Naive thymus-derived CD4-positive, alpha-beta T cell (primary cell): ENCODE measurements at regions not wholly inside any gene's neighbourhood (a gene's known extent, or its start where the extent isn't known, plus 50 kb on each side); places are given as distances from the start of the nearest gene placed in this dataset.
"Not testable (repeated sequence)": the region's sequence is repeated elsewhere in the genome, so short reads cannot be mapped to it uniquely, and the experiment has no call there.

Source experiments
- ATAC-seq: fragments of 150-1000 bp; cut with Tn5 transposase; 2 replicates; pipeline ENCODE4 v1.10.0; 2021; ENCODE audit warnings: mild to moderate bottlenecking, moderate library complexity
- CTCF ChIA-PET: fragments of 350-600 bp; sonication (Branson Sonifier 250); formaldehyde crosslinking; loops from one replicate; lab custom pipeline; 2021; ENCODE audit warnings: antibody characterized with exemption; lab: Charles Lee
- POLR2A ChIA-PET: fragments of 350-600 bp; sonication (Branson Sonifier 250); formaldehyde crosslinking; loops from one replicate; lab custom pipeline; 2021; ENCODE audit warnings: antibody characterized with exemption, inconsistent platforms; lab: Charles Lee
- DNase-seq, 9 donors: peaks; one replicate each; pipeline versions ENCODE4 v3.0.0 to v3.0.0-alpha.2; 2020 to 2022; ENCODE audit warnings: mixed read lengths in 1 of 9
- H3K27ac ChIP-seq: one replicate; pipeline ENCODE4 v1.7.0; 2013; ENCODE audit warnings: mild to moderate bottlenecking, low read depth, low read length, moderate library complexity
- H3K27me3 ChIP-seq, 2 donors: one replicate each; pipeline ENCODE4 v1.7.0; 2013; ENCODE audit warnings: low read length in 2 of 2, mild to moderate bottlenecking in 2 of 2, moderate library complexity in 2 of 2; ENCODE audit not compliant: control insufficient read depth in 2 of 2, insufficient read depth in 2 of 2
- H3K36me3 ChIP-seq, 3 experiments: 1 replicate in 2 of 3; 2 replicates in 1 of 3; pipeline ENCODE4 v1.7.0; 2013; ENCODE audit warnings: low read length in 3 of 3, mild to moderate bottlenecking in 3 of 3, moderate library complexity in 1 of 3; ENCODE audit not compliant: insufficient read depth in 3 of 3, control insufficient read depth in 2 of 3
- H3K4me1 ChIP-seq, 2 donors: one replicate each; pipeline ENCODE4 v1.7.0; 2013; ENCODE audit warnings: low read length in 2 of 2, mild to moderate bottlenecking in 2 of 2, moderate library complexity in 1 of 2; ENCODE audit not compliant: control insufficient read depth in 2 of 2, insufficient read depth in 2 of 2
- H3K4me3 ChIP-seq: 2 replicates; pipeline ENCODE4 v1.7.0; 2013; ENCODE audit warnings: mild to moderate bottlenecking, low read length
- H3K9me3 ChIP-seq, 3 experiments: 1 replicate in 2 of 3; 2 replicates in 1 of 3; pipeline ENCODE4 v1.7.0; 2013; ENCODE audit warnings: low read length in 3 of 3; ENCODE audit not compliant: control insufficient read depth in 2 of 3
- H3K27ac Mint-ChIP-seq, 9 donors: one replicate each; pipeline ENCODE4 v1.8.0; 2020 to 2022; ENCODE audit warnings: mixed read lengths in 9 of 9, mild to moderate bottlenecking in 8 of 9, moderate library complexity in 5 of 9, inconsistent platforms in 2 of 9
- H3K27me3 Mint-ChIP-seq, 5 donors: one replicate each; pipeline ENCODE4 v1.8.0; 2021 to 2022; ENCODE audit warnings: mixed read lengths in 5 of 5, mild to moderate bottlenecking in 1 of 5
- H3K36me3 Mint-ChIP-seq, 5 donors: one replicate each; pipeline ENCODE4 v1.8.0; 2020 to 2022; ENCODE audit warnings: mixed read lengths in 5 of 5, mild to moderate bottlenecking in 3 of 5, inconsistent platforms in 1 of 5
- H3K4me1 Mint-ChIP-seq, 7 donors: one replicate each; pipeline ENCODE4 v1.8.0; 2020 to 2022; ENCODE audit warnings: mixed read lengths in 7 of 7, mild to moderate bottlenecking in 3 of 7, inconsistent platforms in 1 of 7
- H3K4me3 Mint-ChIP-seq, 10 donors: one replicate each; pipeline ENCODE4 v1.8.0; 2020 to 2022; ENCODE audit warnings: mild to moderate bottlenecking in 10 of 10, mixed read lengths in 10 of 10, moderate library complexity in 6 of 10, inconsistent platforms in 2 of 10
- H3K9me3 Mint-ChIP-seq, 11 donors: one replicate each; pipeline ENCODE4 v1.8.0; 2020 to 2022; ENCODE audit warnings: mixed read lengths in 11 of 11, mild to moderate bottlenecking in 4 of 11, inconsistent platforms in 1 of 11, moderate library complexity in 1 of 11
- intact Hi-C, 2 donors: fragments of 100-400 bp; cut with micrococcal nuclease; formaldehyde crosslinking; loops; one replicate each; pipeline ENCODE4 v1.15.1; 2023

- ATAC-seq, POLR2A ChIA-PET, H3K9me3 ChIP-seq, intact Hi-C loops, H3K4me1 ChIP-seq, H3K4me3 Mint-ChIP-seq, CTCF ChIA-PET, H3K4me3 ChIP-seq, H3K36me3 ChIP-seq, H3K4me1 Mint-ChIP-seq, H3K27ac ChIP-seq, DNase-seq, H3K36me3 Mint-ChIP-seq, H3K27ac Mint-ChIP-seq, H3K27me3 ChIP-seq: not testable (repeated sequence)
- Mint-ChIP-seq H3K9me3 (peaks cover 0 to 11% (median 3%) of the 10 kb centered on the region in 11 donors), H3K27me3 (peaks cover 0 to 32% (median 10%) of the 10 kb centered on the region in 5 donors)
Observed at GRCh38 chr7:156517858-156518257, 122.7 kb upstream of the RNF32 start.

- no peak for DNase-seq
- ATAC-seq = no peak
- no peaks in the 10 kb centered on the region for H3K4me1 ChIP-seq
- H3K9me3 Mint-ChIP-seq = peaks cover 0 to 15% (median 6%) of the 10 kb centered on the region in 11 donors
- no peak overlapping the region for H3K4me3 Mint-ChIP-seq
- H3K4me3 ChIP-seq = no peak overlapping the region
- H3K27ac ChIP-seq = no peak overlapping the region
- H3K27ac Mint-ChIP-seq = no peak overlapping the region
- peaks cover 0 to 32% (median 10%) of the 10 kb centered on the region in 5 donors for H3K27me3 Mint-ChIP-seq
- ChIA-PET POLR2A (no interaction called here), CTCF (no interaction called here)
- peaks cover 0 to under 1% (median 0%) of the 10 kb centered on the region in 3 experiments for H3K9me3 ChIP-seq
- no peaks in the 10 kb centered on the region for H3K36me3 ChIP-seq
- no peaks in the 10 kb centered on the region for H3K4me1 Mint-ChIP-seq
- no peaks in the 10 kb centered on the region for H3K27me3 ChIP-seq
- intact Hi-C loops = no loop called here
- H3K36me3 Mint-ChIP-seq = no peaks in the 10 kb centered on the region
Observed at GRCh38 chr7:156516791-156517378, 123.7 kb upstream of the RNF32 start.

GRCh38 chr7:156515911-156516790 is 124.4 kb upstream of the RNF32 start:
- ATAC-seq (no peak), DNase-seq (no peak)
- ChIA-PET CTCF (no interaction called here), POLR2A (no interaction called here)
- H3K36me3 Mint-ChIP-seq = peaks cover 0 to 4% (median 1%) of the 10 kb centered on the region in 5 donors
- peaks cover 0 to 8% (median 0%) of the 10 kb centered on the region in 3 experiments for H3K9me3 ChIP-seq
- H3K9me3 Mint-ChIP-seq = peaks cover 2 to 22% (median 10%) of the 10 kb centered on the region in 11 donors
- intact Hi-C loops = no loop called here
- H3K4me1 ChIP-seq = no peaks in the 10 kb centered on the region
- no peak overlapping the region for H3K4me3 Mint-ChIP-seq
- no peak overlapping the region for H3K27ac Mint-ChIP-seq
- H3K36me3 ChIP-seq = no peaks in the 10 kb centered on the region
- H3K27me3 ChIP-seq = no peaks in the 10 kb centered on the region
- H3K4me3 ChIP-seq = no peak overlapping the region
- peaks cover 2 to 32% (median 13%) of the 10 kb centered on the region in 5 donors for H3K27me3 Mint-ChIP-seq
- H3K27ac ChIP-seq = no peak overlapping the region
- H3K4me1 Mint-ChIP-seq = no peaks in the 10 kb centered on the region

GRCh38 chr7:156514851-156515250 is 125.7 kb upstream of the RNF32 start:
- ChIA-PET POLR2A (no interaction called here), CTCF (no interaction called here)
- H3K27ac Mint-ChIP-seq = no peak overlapping the region
- no peak overlapping the region for H3K4me3 Mint-ChIP-seq
- no peak for DNase-seq
- peaks cover 5 to 27% (median 15%) of the 10 kb centered on the region in 5 donors for H3K27me3 Mint-ChIP-seq
- no peaks in the 10 kb centered on the region for H3K4me1 Mint-ChIP-seq
- Histone ChIP-seq H3K9me3 (peaks cover 0 to 20% (median 0%) of the 10 kb centered on the region in 3 experiments), H3K36me3 (no peaks in the 10 kb centered on the region), H3K27me3 (no peaks in the 10 kb centered on the region), H3K4me3 (no peak overlapping the region), H3K27ac (no peak overlapping the region), H3K4me1 (no peaks in the 10 kb centered on the region)
- H3K36me3 Mint-ChIP-seq = peaks cover 0 to 8% (median 4%) of the 10 kb centered on the region in 5 donors
- intact Hi-C loops = no loop called here
- peaks cover 8 to 34% (median 18%) of the 10 kb centered on the region in 11 donors for H3K9me3 Mint-ChIP-seq
- no peak for ATAC-seq

GRCh38 chr7:156511426-156511825 is 129.1 kb upstream of the RNF32 start:
- Histone ChIP-seq H3K36me3 (no peaks in the 10 kb centered on the region), H3K27ac (no peak overlapping the region), H3K4me3 (no peak overlapping the region), H3K4me1 (no peaks in the 10 kb centered on the region), H3K9me3 (peaks cover 0 to 23% (median 0%) of the 10 kb centered on the region in 3 experiments), H3K27me3 (no peaks in the 10 kb centered on the region)
- Mint-ChIP-seq H3K27me3 (peaks cover 10 to 26% (median 17%) of the 10 kb centered on the region in 5 donors), H3K36me3 (peaks cover 0 to 24% (median 4%) of the 10 kb centered on the region in 5 donors), H3K4me3 (no peak overlapping the region), H3K27ac (no peak overlapping the region), H3K9me3 (peaks cover 9 to 62% (median 34%) of the 10 kb centered on the region in 11 donors), H3K4me1 (no peaks in the 10 kb centered on the region)
- DNase-seq (no peak), ATAC-seq (no peak)
- POLR2A ChIA-PET = no interaction called here
- intact Hi-C loops = no loop called here
- CTCF ChIA-PET = no interaction called here

GRCh38 chr7:156510966-156511365 is 129.6 kb upstream of the RNF32 start:
- Histone ChIP-seq H3K27ac (no peak overlapping the region), H3K27me3 (no peaks in the 10 kb centered on the region), H3K9me3 (peaks cover 0 to 23% (median 0%) of the 10 kb centered on the region in 3 experiments), H3K4me1 (no peaks in the 10 kb centered on the region), H3K36me3 (no peaks in the 10 kb centered on the region), H3K4me3 (no peak overlapping the region)
- no peak for ATAC-seq
- Mint-ChIP-seq H3K4me1 (no peaks in the 10 kb centered on the region), H3K4me3 (no peak overlapping the region), H3K36me3 (peaks cover 0 to 24% (median 4%) of the 10 kb centered on the region in 5 donors), H3K27me3 (peaks cover 9 to 26% (median 17%) of the 10 kb centered on the region in 5 donors), H3K9me3 (peaks cover 9 to 62% (median 34%) of the 10 kb centered on the region in 11 donors), H3K27ac (no peak overlapping the region)
- DNase-seq = no peak
- intact Hi-C loops = no loop called here
- ChIA-PET POLR2A (no interaction called here), CTCF (no interaction called here)
